B cell (primary cell): ENCODE measurements at regions not wholly inside any gene's neighbourhood (a gene's known extent, or its start where the extent isn't known, plus 50 kb on each side); places are given as distances from the start of the nearest gene placed in this dataset.
A peak's percentile ranks its signal among the peaks of the same experiment; 100 is the strongest.

Experiments
- ATAC-seq: fragments of 200-7000 bp; cut with Tn5 transposase; one replicate; pipeline ENCODE4 v1.10.0; 2021; ENCODE audit warnings: low read depth, mild to moderate bottlenecking, moderate number of reproducible peaks, moderate library complexity
- CTCF ChIA-PET: fragments of 350-600 bp; sonication (Branson Sonifier 250); formaldehyde crosslinking; loops from one replicate; lab custom pipeline; 2021; ENCODE audit warnings: antibody characterized with exemption, inconsistent platforms; lab: Charles Lee
- POLR2A ChIA-PET: fragments of 350-600 bp; sonication (Branson Sonifier 250); formaldehyde crosslinking; loops from one replicate; lab custom pipeline; 2021; ENCODE audit warnings: antibody characterized with exemption; lab: Charles Lee
- DNase-seq: peaks from one replicate; pipeline ENCODE4 v3.0.0; 2013
- H2AFZ ChIP-seq: 2 replicates; pipeline ENCODE4 v1.6.1; 2012; ENCODE audit warnings: mild to moderate bottlenecking, low read depth, low read length; ENCODE audit not compliant: insufficient read depth, poor library complexity, severe bottlenecking
- H3K27ac ChIP-seq, 2 donors: 1 replicate in 1 of 2; 2 replicates in 1 of 2; pipeline ENCODE4 v1.5.1; 2012 to 2013; ENCODE audit warnings: low read length in 2 of 2, mild to moderate bottlenecking in 2 of 2, moderate library complexity in 1 of 2
- H3K27me3 ChIP-seq, 4 experiments: fragments of 200-600 bp in 1 of 4; sonication (generic) in 1 of 4; replicated peaks in 1 of 4; 1 replicate in 2 of 4; 2 replicates in 2 of 4; pipeline versions ENCODE4 v1.6.1 to v1.7.0; 2013 to 2016; ENCODE audit warnings: low read length in 3 of 4, mild to moderate bottlenecking in 2 of 4, mixed read lengths in 1 of 4, moderate library complexity in 1 of 4; ENCODE audit not compliant: insufficient read depth in 4 of 4, control insufficient read depth in 3 of 4; ENCODE audit errors: control extremely low read depth in 1 of 4
- H3K36me3 ChIP-seq, 2 experiments: replicated peaks in 1 of 2; 1 replicate in 1 of 2; 2 replicates in 1 of 2; pipeline versions ENCODE4 v1.6.1 to v1.7.1; 2013; ENCODE audit warnings: low read length in 1 of 2; ENCODE audit not compliant: insufficient read depth in 2 of 2, control insufficient read depth in 1 of 2; ENCODE audit errors: control extremely low read depth in 1 of 2, extremely low read depth in 1 of 2
- H3K4me1 ChIP-seq, 2 donors: fragments of 200-600 bp in 1 of 2; sonication (generic) in 1 of 2; 1 replicate in 1 of 2; 2 replicates in 1 of 2; pipeline versions ENCODE4 v1.5.1 to v1.6.1; 2013 to 2017; ENCODE audit warnings: low read length in 2 of 2; ENCODE audit not compliant: control insufficient read depth in 2 of 2, insufficient read depth in 2 of 2
- H3K4me2 ChIP-seq: replicated peaks from 2 replicates; pipeline ENCODE3; 2012; ENCODE audit warnings: mild to moderate bottlenecking, low read depth, low read length; ENCODE audit not compliant: poor library complexity, severe bottlenecking
- H3K4me3 ChIP-seq, 5 experiments: fragments of 200-600 bp in 1 of 5; sonication (generic) in 1 of 5; 1 replicate in 3 of 5; 2 replicates in 2 of 5; pipeline versions ENCODE4 v1.5.1 to v1.7.0; 2011 to 2016; ENCODE audit warnings: low read length in 4 of 5, mild to moderate bottlenecking in 4 of 5, low read depth in 2 of 5, control low read depth in 1 of 5, moderate library complexity in 1 of 5; ENCODE audit not compliant: insufficient read depth in 1 of 5; ENCODE audit errors: control extremely low read depth in 1 of 5, extremely low read depth in 1 of 5
- H3K79me2 ChIP-seq: fragments of 200-600 bp; sonication (generic); one replicate; pipeline ENCODE4 v1.6.0; 2016; ENCODE audit warnings: low read length; ENCODE audit not compliant: control insufficient read depth, insufficient read depth
- H3K9ac ChIP-seq: fragments of 200-600 bp; sonication (generic); 2 replicates; pipeline ENCODE4 v1.6.1; 2017; ENCODE audit warnings: mild to moderate bottlenecking, low read length, moderate library complexity
- H3K9me3 ChIP-seq, 3 donors: one replicate each; pipeline versions ENCODE4 v1.6.1 to v1.7.1; 2013; ENCODE audit warnings: low read length in 2 of 3; ENCODE audit not compliant: control insufficient read depth in 2 of 3, insufficient read depth in 1 of 3; ENCODE audit errors: control extremely low read depth in 1 of 3
- H4K20me1 ChIP-seq: 2 replicates; pipeline ENCODE4 v1.6.0; 2012; ENCODE audit warnings: mild to moderate bottlenecking, low read length; ENCODE audit not compliant: insufficient read depth, control insufficient read depth, poor library complexity, severe bottlenecking
- H3K27ac Mint-ChIP-seq: one replicate; pipeline ENCODE4 v1.8.0; 2021; ENCODE audit warnings: mixed read lengths
- H3K27me3 Mint-ChIP-seq: one replicate; pipeline ENCODE4 v1.8.0; 2021; ENCODE audit warnings: mixed read lengths
- H3K4me1 Mint-ChIP-seq: one replicate; pipeline ENCODE4 v1.8.0; 2021; ENCODE audit warnings: mixed read lengths
- H3K4me3 Mint-ChIP-seq: one replicate; pipeline ENCODE4 v1.8.0; 2021; ENCODE audit warnings: mixed read lengths
- H3K9me3 Mint-ChIP-seq: one replicate; pipeline ENCODE4 v1.8.0; 2022; ENCODE audit warnings: mixed read lengths; ENCODE audit not compliant: insufficient read depth
- EZH2 ChIP-seq: IDR thresholded peaks from 2 replicates; pipeline ENCODE4 v1.6.1; 2012; ENCODE audit warnings: borderline replicate concordance, low read depth, mild to moderate bottlenecking, moderate library complexity, low read length; ENCODE audit not compliant: insufficient read depth, poor library complexity, severe bottlenecking
- WGBS: methylation state at CpG from one replicate; pipeline ENCODE4 v1.1.5; 2013; ENCODE audit warnings: missing lambda C conversion rate; ENCODE audit not compliant: insufficient coverage; 5-methylcytosine and 5-hydroxymethylcytosine counted together
- intact Hi-C: fragments of 100-400 bp; cut with micrococcal nuclease; formaldehyde crosslinking; loops from one replicate; pipeline ENCODE4 v1.10.0; 2022
- TF ChIP-seq, protein P1 (sequence below): fragments of 200-600 bp; IDR thresholded peaks from one replicate; pipeline ENCODE4 v1.8.0; 2022; ENCODE audit warnings: antibody characterized with exemption, mild to moderate bottlenecking

DNA sequence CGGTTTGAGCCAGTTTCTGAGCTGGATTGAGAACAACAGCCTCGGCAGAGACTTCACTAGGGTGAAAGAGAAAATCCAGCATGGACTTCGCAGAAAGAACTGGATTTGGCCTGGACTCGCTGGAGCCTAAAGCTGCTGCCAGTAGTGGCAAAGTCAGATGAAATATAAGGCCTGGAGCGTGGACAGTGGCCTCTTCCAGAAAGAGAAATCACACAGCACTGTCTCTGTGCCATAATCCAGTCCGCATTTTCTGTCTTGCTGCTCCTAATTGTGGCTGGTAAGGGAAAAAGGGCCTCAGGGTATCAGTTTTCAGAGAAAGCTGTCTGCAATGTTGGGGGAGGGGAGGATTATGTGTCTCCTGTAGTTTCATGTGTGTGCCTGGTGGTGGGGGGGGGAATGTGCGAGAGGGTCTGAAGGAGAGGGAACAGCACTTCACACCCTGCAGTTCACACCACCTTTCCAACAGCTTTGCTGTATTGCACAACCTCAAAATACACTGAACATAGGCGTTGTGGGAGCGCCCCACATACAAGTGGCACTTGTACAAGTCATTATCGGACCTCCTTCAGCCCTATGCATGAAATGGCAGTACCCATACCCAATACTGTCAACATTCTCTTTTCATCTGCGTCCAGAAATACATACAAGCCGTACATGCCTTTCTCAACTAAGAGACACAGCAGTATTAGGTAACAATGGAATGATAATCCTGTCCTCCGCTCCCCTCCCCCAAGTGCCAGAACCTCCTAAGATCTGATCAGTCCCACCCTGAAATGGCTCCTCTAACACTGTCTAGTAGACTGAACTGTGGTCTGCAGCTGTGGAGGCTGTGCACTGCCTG, 107.5 kb upstream of the ATF7IP start:
- peak overlapping the region; percentile 56 for H3K9ac ChIP-seq
- no peaks in the 10 kb centered on the region for H3K27me3 Mint-ChIP-seq

More for the DNA sequence above, 107.5 kb upstream of the ATF7IP start:
- no peak for TF ChIP-seq EZH2
- TF ChIP-seq, protein P1, sequence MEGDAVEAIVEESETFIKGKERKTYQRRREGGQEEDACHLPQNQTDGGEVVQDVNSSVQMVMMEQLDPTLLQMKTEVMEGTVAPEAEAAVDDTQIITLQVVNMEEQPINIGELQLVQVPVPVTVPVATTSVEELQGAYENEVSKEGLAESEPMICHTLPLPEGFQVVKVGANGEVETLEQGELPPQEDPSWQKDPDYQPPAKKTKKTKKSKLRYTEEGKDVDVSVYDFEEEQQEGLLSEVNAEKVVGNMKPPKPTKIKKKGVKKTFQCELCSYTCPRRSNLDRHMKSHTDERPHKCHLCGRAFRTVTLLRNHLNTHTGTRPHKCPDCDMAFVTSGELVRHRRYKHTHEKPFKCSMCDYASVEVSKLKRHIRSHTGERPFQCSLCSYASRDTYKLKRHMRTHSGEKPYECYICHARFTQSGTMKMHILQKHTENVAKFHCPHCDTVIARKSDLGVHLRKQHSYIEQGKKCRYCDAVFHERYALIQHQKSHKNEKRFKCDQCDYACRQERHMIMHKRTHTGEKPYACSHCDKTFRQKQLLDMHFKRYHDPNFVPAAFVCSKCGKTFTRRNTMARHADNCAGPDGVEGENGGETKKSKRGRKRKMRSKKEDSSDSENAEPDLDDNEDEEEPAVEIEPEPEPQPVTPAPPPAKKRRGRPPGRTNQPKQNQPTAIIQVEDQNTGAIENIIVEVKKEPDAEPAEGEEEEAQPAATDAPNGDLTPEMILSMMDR = no peak
- ChIA-PET POLR2A (interaction anchor here (0.5 to 4.8 kb wide), 7 partner anchors 17 to 1270 kb away, joined by 3 to 34 read pairs (median 4); partner anchors contain the start of gene ATF7IP), CTCF (interaction anchor here (0.7 to 3.5 kb wide), 12 partner anchors 15 to 196 kb away, joined by 3 to 29 read pairs (median 4); partner anchors contain the start of gene ATF7IP)
- Histone ChIP-seq H3K27ac (peak overlapping the region; percentile 81 to 90), H4K20me1 (no peaks in the 10 kb centered on the region), H3K4me3 (peak overlapping the region in 3 of 5 experiments; percentile 1 to 52 (median 8)), H3K9me3 (peaks cover 0 to 42% (median 6%) of the 10 kb centered on the region in 3 donors), H3K4me2 (peak overlapping the region; percentile 65), H3K4me1 (peaks cover 41 to 60% of the 10 kb centered on the region in 2 donors), H2AFZ (peak overlapping the region; percentile 67), H3K36me3 (no peaks in the 10 kb centered on the region), H3K79me2 (peaks cover 3% of the 10 kb centered on the region), H3K27me3 (no peaks in the 10 kb centered on the region)
- 38% methylated on average over 9 of the region's 13 CpGs for WGBS
- H3K4me1 Mint-ChIP-seq = peaks cover 62% of the 10 kb centered on the region
- ATAC-seq = peak; percentile 64
- intact Hi-C loops = loop anchor here (5.0 kb wide), 1 partner anchor 159 kb away; no protein-coding TSS in a partner anchor
- H3K4me3 Mint-ChIP-seq = peak overlapping the region; percentile 79
- peak overlapping the region; percentile 98 for H3K27ac Mint-ChIP-seq
- peak; percentile 81 for DNase-seq
- peaks cover 7% of the 10 kb centered on the region for H3K9me3 Mint-ChIP-seq
